Hepatocyte (in vitro differentiated cells): ENCODE measurements at regions not wholly inside any gene's neighbourhood (a gene's known extent, or its start where the extent isn't known, plus 50 kb on each side); places are given as distances from the start of the nearest gene placed in this dataset.

Source experiments
- CTCF ChIP-seq: fragments of 200-600 bp; sonication (generic); IDR thresholded peaks from 2 replicates; pipeline ENCODE4 v1.5.1; 2016; ENCODE audit warnings: antibody characterized with exemption, mild to moderate bottlenecking; ENCODE audit not compliant: poor library complexity
- EZH2 ChIP-seq: fragments of 200-600 bp; sonication (generic); IDR thresholded peaks from 2 replicates; pipeline ENCODE4 v1.6.1; 2016; ENCODE audit warnings: antibody characterized with exemption, mild to moderate bottlenecking, borderline replicate concordance
- EZH2phosphoT487 ChIP-seq: fragments of 200-600 bp; sonication (generic); IDR thresholded peaks from one replicate; pipeline ENCODE4 v1.6.1; 2018; ENCODE audit warnings: antibody characterized with exemption, mild to moderate bottlenecking, low read depth, moderate library complexity; ENCODE audit not compliant: unreplicated experiment, severe bottlenecking

GRCh38 chr9:126131066-126132010, 195.3 kb upstream of the MVB12B start:
- TF ChIP-seq CTCF (no peak), EZH2 (no peak), EZH2phosphoT487 (no peak)
